Keratinocyte (primary cell): ENCODE measurements at regions not wholly inside any gene's neighbourhood (a gene's known extent, or its start where the extent isn't known, plus 50 kb on each side); places are given as distances from the start of the nearest gene placed in this dataset.

Experiments
- DNase-seq: peaks from one replicate; pipeline ENCODE4 v3.0.0-alpha.2; 2011; ENCODE audit warnings: low read depth, missing footprints, low spot score
- FAIRE-seq: peaks from 2 replicates; lab custom pipeline; 2011; peaks lifted over from hg19 to GRCh38; lab: Jason Lieb, UNC
- H2AFZ ChIP-seq: 2 replicates; pipeline ENCODE4 v1.6.0; 2012; ENCODE audit warnings: low read length, control low read depth, inconsistent platforms; ENCODE audit not compliant: control insufficient read depth
- H3K27ac ChIP-seq: 2 replicates; pipeline ENCODE4 v1.5.1; 2011; ENCODE audit warnings: low read length; ENCODE audit not compliant: control insufficient read depth, insufficient read depth
- H3K27me3 ChIP-seq: 3 replicates; pipeline ENCODE4 v1.6.0; 2011; ENCODE audit warnings: low read length; ENCODE audit not compliant: control insufficient read depth, insufficient read depth; ENCODE audit errors: extremely low read depth
- H3K36me3 ChIP-seq, 2 experiments: 2 replicates in 1 of 2; 3 replicates in 1 of 2; pipeline ENCODE4 v1.5.1; 2011; ENCODE audit warnings: low read length in 2 of 2, mild to moderate bottlenecking in 1 of 2; ENCODE audit not compliant: control insufficient read depth in 2 of 2, insufficient read depth in 2 of 2; ENCODE audit errors: extremely low read depth in 1 of 2
- H3K4me1 ChIP-seq: 3 replicates; pipeline ENCODE4 v1.5.1; 2011; ENCODE audit warnings: low read length; ENCODE audit not compliant: control insufficient read depth, insufficient read depth; ENCODE audit errors: extremely low read depth
- H3K4me2 ChIP-seq: 3 replicates; pipeline ENCODE4 v1.6.0; 2011; ENCODE audit warnings: low read depth, low read length; ENCODE audit not compliant: control insufficient read depth, insufficient read depth; ENCODE audit errors: extremely low read depth
- H3K4me3 ChIP-seq, 3 experiments: fragments of 200-600 bp in 1 of 3; sonication (generic) in 1 of 3; 2 replicates in 2 of 3; 3 replicates in 1 of 3; pipeline ENCODE4 v1.5.1; 2011 to 2016; ENCODE audit warnings: low read length in 3 of 3, mild to moderate bottlenecking in 3 of 3, control low read depth in 2 of 3, inconsistent platforms in 1 of 3, low read depth in 1 of 3, mixed read lengths in 1 of 3, mixed run types in 1 of 3, moderate library complexity in 1 of 3; ENCODE audit not compliant: control insufficient read depth in 2 of 3, insufficient read depth in 2 of 3; ENCODE audit errors: extremely low read depth in 1 of 3
- H3K79me2 ChIP-seq: 2 replicates; pipeline ENCODE4 v1.6.0; 2012; ENCODE audit warnings: low read length; ENCODE audit not compliant: control insufficient read depth, insufficient read depth
- H3K9ac ChIP-seq: 3 replicates; pipeline ENCODE4 v1.6.0; 2011; ENCODE audit warnings: low read length; ENCODE audit not compliant: control insufficient read depth, insufficient read depth; ENCODE audit errors: extremely low read depth
- H3K9me1 ChIP-seq: 3 replicates; pipeline ENCODE4 v1.6.0; 2011; ENCODE audit warnings: low read length; ENCODE audit not compliant: control insufficient read depth, insufficient read depth; ENCODE audit errors: extremely low read depth
- H3K9me3 ChIP-seq: 2 replicates; pipeline ENCODE4 v1.5.1; 2012; ENCODE audit warnings: low read depth, low read length; ENCODE audit not compliant: control insufficient read depth
- H4K20me1 ChIP-seq: 3 replicates; pipeline ENCODE4 v1.6.0; 2011; ENCODE audit warnings: low read length; ENCODE audit not compliant: control insufficient read depth, insufficient read depth; ENCODE audit errors: extremely low read depth
- EZH2 ChIP-seq: IDR thresholded peaks from one replicate; pipeline ENCODE4 v1.6.1; 2012; ENCODE audit warnings: inconsistent platforms, mild to moderate bottlenecking, low read length, moderate library complexity
- dilution Hi-C: fragments of 300-500 bp; cut with MboI; formaldehyde crosslinking; loops from one replicate; pipeline ENCODE4 v1.7.0; 2020; ENCODE audit warnings: low sequenced_read_pairs; ENCODE audit not compliant: extremely low pct_ligation_motif_present
- TF ChIP-seq, protein P1 (sequence below), 3 experiments: IDR thresholded peaks in 1 of 3; conservative IDR thresholded peaks in 1 of 3; optimal IDR thresholded peaks in 1 of 3; 2 replicates in 2 of 3; 3 replicates in 1 of 3; pipeline versions ENCODE3 to v1.5.1; 2011; ENCODE audit warnings: low read length in 3 of 3, mild to moderate bottlenecking in 3 of 3, moderate library complexity in 2 of 3, control low read depth in 1 of 3, inconsistent platforms in 1 of 3; ENCODE audit not compliant: insufficient read depth in 2 of 3; ENCODE audit errors: extremely low read depth in 1 of 3

DNA sequence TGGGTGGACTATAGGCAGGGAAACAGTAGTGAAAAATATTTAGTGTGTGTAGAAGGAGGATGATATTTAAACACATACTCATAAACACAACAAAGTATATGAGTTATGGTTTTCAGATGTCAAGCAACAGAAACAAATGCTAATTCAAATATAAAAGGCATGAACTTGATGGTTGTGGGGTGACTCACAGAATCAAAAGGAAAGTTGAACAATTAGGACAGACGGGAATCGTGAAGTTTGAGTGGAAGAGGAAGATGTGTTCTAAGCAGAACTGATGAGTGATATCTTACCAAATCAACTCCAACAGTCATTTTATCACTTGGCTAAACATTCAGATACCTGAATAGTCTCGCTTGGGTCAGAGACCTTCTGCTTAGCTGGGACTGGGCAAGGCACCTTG, 53.6 kb upstream of the ITGA6 start:
- Histone ChIP-seq H3K79me2 (no peaks in the 10 kb centered on the region), H3K9me1 (no peaks in the 10 kb centered on the region), H3K4me3 (no peak overlapping the region), H3K9ac (no peak overlapping the region), H3K36me3 (no peaks in the 10 kb centered on the region), H3K4me1 (peaks cover 34% of the 10 kb centered on the region), H3K27me3 (no peaks in the 10 kb centered on the region), H3K4me2 (peak overlapping the region; percentile 45), H2AFZ (peak overlapping the region; percentile 0), H4K20me1 (no peaks in the 10 kb centered on the region), H3K9me3 (peaks cover 3% of the 10 kb centered on the region), H3K27ac (no peak overlapping the region)
- TF ChIP-seq EZH2, result no peak
- TF ChIP-seq, protein P1, sequence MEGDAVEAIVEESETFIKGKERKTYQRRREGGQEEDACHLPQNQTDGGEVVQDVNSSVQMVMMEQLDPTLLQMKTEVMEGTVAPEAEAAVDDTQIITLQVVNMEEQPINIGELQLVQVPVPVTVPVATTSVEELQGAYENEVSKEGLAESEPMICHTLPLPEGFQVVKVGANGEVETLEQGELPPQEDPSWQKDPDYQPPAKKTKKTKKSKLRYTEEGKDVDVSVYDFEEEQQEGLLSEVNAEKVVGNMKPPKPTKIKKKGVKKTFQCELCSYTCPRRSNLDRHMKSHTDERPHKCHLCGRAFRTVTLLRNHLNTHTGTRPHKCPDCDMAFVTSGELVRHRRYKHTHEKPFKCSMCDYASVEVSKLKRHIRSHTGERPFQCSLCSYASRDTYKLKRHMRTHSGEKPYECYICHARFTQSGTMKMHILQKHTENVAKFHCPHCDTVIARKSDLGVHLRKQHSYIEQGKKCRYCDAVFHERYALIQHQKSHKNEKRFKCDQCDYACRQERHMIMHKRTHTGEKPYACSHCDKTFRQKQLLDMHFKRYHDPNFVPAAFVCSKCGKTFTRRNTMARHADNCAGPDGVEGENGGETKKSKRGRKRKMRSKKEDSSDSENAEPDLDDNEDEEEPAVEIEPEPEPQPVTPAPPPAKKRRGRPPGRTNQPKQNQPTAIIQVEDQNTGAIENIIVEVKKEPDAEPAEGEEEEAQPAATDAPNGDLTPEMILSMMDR (optimal IDR thresholded peaks at IDR 0.05 in 1 of 3, IDR thresholded peaks at IDR 0.05 in 1 of 3, conservative IDR thresholded peaks at IDR 0.05 in 1 of 3; ENCODE audit: extremely low read depth in 1 of 3, insufficient read depth in 2 of 3, low read length in 3 of 3), result no peak
- DNase-seq (peak; percentile 26), FAIRE-seq (peak; percentile 94)
- dilution Hi-C loops, result no loop called here

DNA sequence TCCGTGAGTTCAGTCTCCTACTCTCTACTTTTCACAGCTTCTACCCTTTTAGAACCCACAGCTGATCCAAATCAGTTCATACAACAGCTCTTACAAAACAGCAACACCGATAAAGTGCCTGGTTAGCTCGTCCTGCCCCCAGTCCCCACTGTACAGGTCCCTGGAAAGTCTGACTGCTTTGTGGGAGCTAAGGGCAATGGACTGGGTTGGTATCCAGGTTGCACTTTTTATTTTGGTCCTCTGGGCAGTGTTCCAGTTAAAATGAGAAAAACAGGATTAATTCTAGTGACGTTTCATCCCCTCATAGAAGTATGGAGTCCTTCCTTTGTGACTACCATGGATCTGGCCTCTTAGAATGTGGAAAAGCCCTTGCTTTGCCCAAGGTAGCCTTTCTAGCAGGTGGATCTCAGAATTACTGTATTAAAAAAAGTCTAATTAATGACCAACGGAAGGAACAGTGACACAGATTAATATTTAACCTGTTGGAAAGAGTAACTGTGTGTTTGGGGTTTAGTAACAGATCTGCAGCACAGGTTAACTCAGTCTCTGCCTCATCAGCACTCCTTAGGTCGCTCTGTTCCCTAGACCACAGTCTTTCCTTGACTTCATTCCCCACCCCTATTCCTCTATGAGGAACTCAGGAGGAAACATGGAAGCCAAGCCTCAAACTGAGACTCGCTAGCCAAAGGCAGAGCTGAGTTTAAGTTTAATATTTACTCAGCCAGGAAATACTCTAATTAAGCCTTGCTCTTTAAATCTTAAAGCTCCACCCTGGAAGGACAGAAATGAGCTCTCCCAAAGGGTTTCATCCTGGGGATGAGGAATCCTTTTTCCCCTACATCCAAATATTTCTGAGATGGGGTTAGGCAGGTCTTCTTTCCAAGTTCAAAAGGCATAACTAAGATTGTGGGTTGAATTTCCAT, 52.8 kb upstream of the ITGA6 start:
- dilution Hi-C loops, result no loop called here
- H3K27ac ChIP-seq, result no peak overlapping the region
- TF ChIP-seq, protein P1 (optimal IDR thresholded peaks at IDR 0.05 in 1 of 3, IDR thresholded peaks at IDR 0.05 in 1 of 3, conservative IDR thresholded peaks at IDR 0.05 in 1 of 3; ENCODE audit: extremely low read depth in 1 of 3, insufficient read depth in 2 of 3, low read length in 3 of 3), result no peak
- TF ChIP-seq EZH2, result no peak

More for the DNA sequence above, 52.8 kb upstream of the ITGA6 start:
- Histone ChIP-seq H3K36me3 (no peaks in the 10 kb centered on the region), H4K20me1 (no peaks in the 10 kb centered on the region), H3K9me1 (no peaks in the 10 kb centered on the region), H3K9ac (no peak overlapping the region), H3K4me2 (peak overlapping the region; percentile 45), H2AFZ (peak overlapping the region; percentile 0), H3K4me3 (no peak overlapping the region), H3K27me3 (no peaks in the 10 kb centered on the region), H3K9me3 (peaks cover 5% of the 10 kb centered on the region), H3K79me2 (no peaks in the 10 kb centered on the region), H3K4me1 (peaks cover 34% of the 10 kb centered on the region)
- DNase-seq (no peak), FAIRE-seq (peak; percentile 17)
